COLO829 (cell line): ENCODE measurements at regions not wholly inside any gene's neighbourhood (a gene's known extent, or its start where the extent isn't known, plus 50 kb on each side); places are given as distances from the start of the nearest gene placed in this dataset.
A peak's percentile ranks its signal among the peaks of the same experiment; 100 is the strongest.

Experiments
- DNase-seq: peaks from one replicate; pipeline ENCODE4 v3.0.0; 2012; ENCODE audit warnings: low spot score

- DNase-seq = no peak
These were observed 246.5 kb upstream of the MDFIC2 start for GRCh38 chr3:70558956-70559355.

- DNase-seq = no peak
These were observed 245.5 kb upstream of the MDFIC2 start for GRCh38 chr3:70557976-70558375.

GRCh38 chr3:70556056-70556455 lies 243.6 kb upstream of the MDFIC2 start:
- no peak for DNase-seq

GRCh38 chr3:70554170-70554569 lies 241.7 kb upstream of the MDFIC2 start:
- DNase-seq = no peak

GRCh38 chr3:70550723-70551319 lies 238.4 kb upstream of the MDFIC2 start:
- no peak for DNase-seq

- DNase-seq = no peak
These were observed 234.2 kb upstream of the MDFIC2 start for GRCh38 chr3:70546679-70547078.

- no peak for DNase-seq
These were observed 231.1 kb upstream of the MDFIC2 start for GRCh38 chr3:70543493-70543892.

- DNase-seq = no peak
These were observed 227.5 kb upstream of the MDFIC2 start for GRCh38 chr3:70539908-70540307.

GRCh38 chr3:70532806-70533205 lies 220.4 kb upstream of the MDFIC2 start:
- DNase-seq = no peak

- no peak for DNase-seq
These were observed 219.5 kb upstream of the MDFIC2 start for GRCh38 chr3:70531838-70532489.

GRCh38 chr3:70531063-70531657 lies 218.7 kb upstream of the MDFIC2 start:
- peak; percentile 50 for DNase-seq

GRCh38 chr3:70530626-70531025 lies 218.2 kb upstream of the MDFIC2 start:
- no peak for DNase-seq

GRCh38 chr3:70527026-70527425 lies 214.6 kb upstream of the MDFIC2 start:
- DNase-seq = no peak

- DNase-seq = no peak
These were observed 207.6 kb upstream of the MDFIC2 start for GRCh38 chr3:70519913-70520659.

- no peak for DNase-seq
These were observed 206.6 kb upstream of the MDFIC2 start for GRCh38 chr3:70519026-70519425.

GRCh38 chr3:70518356-70518755 lies 205.9 kb upstream of the MDFIC2 start:
- DNase-seq = no peak

- no peak for DNase-seq
These were observed 204.9 kb upstream of the MDFIC2 start for GRCh38 chr3:70517124-70517890.

- no peak for DNase-seq
These were observed 203.6 kb upstream of the MDFIC2 start for GRCh38 chr3:70516076-70516475.

GRCh38 chr3:70507486-70507885 lies 195.0 kb upstream of the MDFIC2 start:
- no peak for DNase-seq

GRCh38 chr3:70506775-70507174 lies 194.3 kb upstream of the MDFIC2 start:
- DNase-seq = no peak

GRCh38 chr3:70501561-70501960 lies 189.1 kb upstream of the MDFIC2 start:
- no peak for DNase-seq

- no peak for DNase-seq
These were observed 176.4 kb upstream of the MDFIC2 start for GRCh38 chr3:70488816-70489215.
